HL-60 (cell line): ENCODE measurements at regions not wholly inside any gene's neighbourhood (a gene's known extent, or its start where the extent isn't known, plus 50 kb on each side); places are given as distances from the start of the nearest gene placed in this dataset.

Experiments used
- CTCF ChIP-seq: IDR thresholded peaks from one replicate; pipeline ENCODE4 v1.5.1; 2011; ENCODE audit warnings: low read length, control low read depth, inconsistent platforms; ENCODE audit not compliant: insufficient read depth
- GABPA ChIP-seq: IDR thresholded peaks from 2 replicates; pipeline ENCODE4 v1.6.1; 2012; ENCODE audit warnings: low read depth
- POLR2AphosphoS5 ChIP-seq: IDR thresholded peaks from 2 replicates; pipeline ENCODE4 v1.6.1; 2012; ENCODE audit warnings: low read depth
- SPI1 ChIP-seq: IDR thresholded peaks from 2 replicates; pipeline ENCODE4 v1.6.1; 2012; ENCODE audit warnings: low read depth, mild to moderate bottlenecking, borderline replicate concordance
- TF ChIP-seq, protein P1 (sequence below): IDR thresholded peaks from 2 replicates; pipeline ENCODE4 v1.6.1; 2012; ENCODE audit warnings: low read depth; ENCODE audit not compliant: insufficient replicate concordance

GRCh38 chrX:10983526-10983925 is 127.6 kb upstream of the HCCS start:
- TF ChIP-seq, protein P1, sequence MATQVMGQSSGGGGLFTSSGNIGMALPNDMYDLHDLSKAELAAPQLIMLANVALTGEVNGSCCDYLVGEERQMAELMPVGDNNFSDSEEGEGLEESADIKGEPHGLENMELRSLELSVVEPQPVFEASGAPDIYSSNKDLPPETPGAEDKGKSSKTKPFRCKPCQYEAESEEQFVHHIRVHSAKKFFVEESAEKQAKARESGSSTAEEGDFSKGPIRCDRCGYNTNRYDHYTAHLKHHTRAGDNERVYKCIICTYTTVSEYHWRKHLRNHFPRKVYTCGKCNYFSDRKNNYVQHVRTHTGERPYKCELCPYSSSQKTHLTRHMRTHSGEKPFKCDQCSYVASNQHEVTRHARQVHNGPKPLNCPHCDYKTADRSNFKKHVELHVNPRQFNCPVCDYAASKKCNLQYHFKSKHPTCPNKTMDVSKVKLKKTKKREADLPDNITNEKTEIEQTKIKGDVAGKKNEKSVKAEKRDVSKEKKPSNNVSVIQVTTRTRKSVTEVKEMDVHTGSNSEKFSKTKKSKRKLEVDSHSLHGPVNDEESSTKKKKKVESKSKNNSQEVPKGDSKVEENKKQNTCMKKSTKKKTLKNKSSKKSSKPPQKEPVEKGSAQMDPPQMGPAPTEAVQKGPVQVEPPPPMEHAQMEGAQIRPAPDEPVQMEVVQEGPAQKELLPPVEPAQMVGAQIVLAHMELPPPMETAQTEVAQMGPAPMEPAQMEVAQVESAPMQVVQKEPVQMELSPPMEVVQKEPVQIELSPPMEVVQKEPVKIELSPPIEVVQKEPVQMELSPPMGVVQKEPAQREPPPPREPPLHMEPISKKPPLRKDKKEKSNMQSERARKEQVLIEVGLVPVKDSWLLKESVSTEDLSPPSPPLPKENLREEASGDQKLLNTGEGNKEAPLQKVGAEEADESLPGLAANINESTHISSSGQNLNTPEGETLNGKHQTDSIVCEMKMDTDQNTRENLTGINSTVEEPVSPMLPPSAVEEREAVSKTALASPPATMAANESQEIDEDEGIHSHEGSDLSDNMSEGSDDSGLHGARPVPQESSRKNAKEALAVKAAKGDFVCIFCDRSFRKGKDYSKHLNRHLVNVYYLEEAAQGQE = no peak
- TF ChIP-seq CTCF (no peak), POLR2AphosphoS5 (no peak), SPI1 (no peak), GABPA (no peak)
